ENCODE measurements at regions not wholly inside any gene's neighbourhood (a gene's known extent, or its start where the extent isn't known, plus 50 kb on each side); places are given as distances from the start of the nearest gene placed in this dataset.

GRCh38 chr5:8561224-8561840 is 692.4 kb downstream of the MTRR start:
- no peak for TF ChIP-seq CTCF (IDR thresholded peaks at IDR 0.05)

GRCh38 chr5:8561854-8562253 is 692.9 kb downstream of the MTRR start:
- TF ChIP-seq CTCF (IDR thresholded peaks at IDR 0.05) = no peak

- TF ChIP-seq CTCF (IDR thresholded peaks at IDR 0.05) = no peak
These were observed 699.9 kb downstream of the MTRR start for GRCh38 chr5:8568858-8569257.

GRCh38 chr5:8570528-8570927 is 701.6 kb downstream of the MTRR start:
- TF ChIP-seq CTCF (IDR thresholded peaks at IDR 0.05) = no peak

GRCh38 chr5:8576178-8576577 is 707.2 kb downstream of the MTRR start:
- no peak for TF ChIP-seq CTCF (IDR thresholded peaks at IDR 0.05)

- TF ChIP-seq CTCF (IDR thresholded peaks at IDR 0.05) = no peak
These were observed 708.8 kb downstream of the MTRR start for GRCh38 chr5:8577792-8578191.

GRCh38 chr5:8580298-8580697 is 711.4 kb downstream of the MTRR start:
- TF ChIP-seq CTCF (IDR thresholded peaks at IDR 0.05) = no peak

- no peak for TF ChIP-seq CTCF (IDR thresholded peaks at IDR 0.05)
These were observed 712.1 kb downstream of the MTRR start for GRCh38 chr5:8581047-8581446.

Measured in LNCAP (cell line).